ENCODE measurements at regions not wholly inside any gene's neighbourhood (a gene's known extent, or its start where the extent isn't known, plus 50 kb on each side); places are given as distances from the start of the nearest gene placed in this dataset.
"Not testable (repeated sequence)": the region's sequence is repeated elsewhere in the genome, so short reads cannot be mapped to it uniquely, and the experiment has no call there.

DNA sequence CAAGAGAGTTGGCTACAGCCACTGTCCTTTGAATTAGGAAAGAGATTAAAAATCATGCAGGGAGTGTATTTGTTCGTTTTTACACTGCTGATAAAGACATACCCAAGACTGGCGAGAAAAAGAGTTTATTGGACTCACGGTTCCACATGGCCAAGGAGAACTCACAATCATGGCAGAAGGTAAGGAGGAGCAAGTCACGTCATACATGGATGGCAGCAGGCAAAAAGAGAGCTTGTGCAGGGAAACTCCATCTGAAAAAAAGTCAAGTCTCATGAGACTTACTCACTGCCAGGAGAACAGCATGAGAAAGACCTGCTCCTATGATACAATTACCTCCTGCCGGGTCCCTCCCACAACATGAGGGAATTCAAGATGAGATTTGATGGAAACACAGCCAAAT is 1595.2 kb downstream of the KCNT2 start:
- no peak for DNase-seq

DNA sequence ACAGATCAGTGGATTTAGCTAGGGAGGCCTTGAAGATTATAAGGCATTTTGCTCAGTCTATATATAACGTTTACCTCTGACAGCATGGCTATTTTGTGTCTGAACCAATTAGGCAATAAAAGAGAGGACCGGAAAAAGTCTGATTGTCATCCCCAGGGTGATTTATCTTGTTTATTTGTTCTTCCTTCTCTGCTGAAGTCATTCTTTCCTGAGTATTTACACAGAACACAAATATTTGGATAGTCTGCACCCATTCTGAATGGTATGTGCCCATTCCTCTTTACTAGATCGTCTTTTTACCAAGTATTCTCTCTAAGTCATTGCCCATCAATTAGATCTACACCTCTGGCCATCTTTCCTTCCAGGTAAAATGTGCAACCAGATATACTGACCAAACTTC is 1602.9 kb downstream of the KCNT2 start:
- DNase-seq: no peak

DNA sequence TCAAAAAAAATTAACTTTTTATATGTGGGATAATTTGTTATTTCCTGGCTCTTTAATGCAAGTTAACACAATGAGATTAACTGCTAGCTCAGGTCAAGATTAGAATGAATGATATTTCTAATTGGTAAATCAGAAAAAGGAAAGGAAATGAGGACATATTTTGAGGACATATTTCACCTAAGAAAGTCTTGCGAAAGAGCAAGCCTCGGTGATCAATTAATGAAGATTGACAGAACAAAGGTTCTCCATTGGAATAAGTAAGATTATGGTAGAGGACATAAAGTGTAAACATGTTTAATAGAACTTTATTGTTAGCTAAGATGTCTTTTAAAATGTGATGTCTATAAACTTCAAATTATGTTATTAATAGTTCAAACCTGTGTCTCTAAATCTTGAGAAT is 1617.8 kb downstream of the KCNT2 start:
- DNase-seq: no peak

DNA sequence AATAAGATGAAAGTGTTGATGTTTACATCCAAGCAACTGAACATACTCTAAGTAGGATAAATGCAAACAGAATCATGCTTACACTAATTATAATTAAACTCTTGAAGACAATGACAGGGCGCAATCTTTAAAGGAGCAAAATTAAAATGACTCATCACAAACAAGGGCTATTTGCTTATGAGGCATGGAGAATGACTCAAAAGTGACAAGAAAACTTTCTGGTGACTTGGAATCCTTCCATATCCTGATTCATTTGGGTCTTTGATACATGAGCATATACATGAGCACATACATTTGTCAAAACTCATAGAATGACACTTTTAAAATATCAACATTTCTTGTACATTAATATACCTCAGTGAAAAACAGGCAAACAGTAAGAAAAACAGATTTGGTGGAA is 1632.3 kb downstream of the KCNT2 start:
- no peak for DNase-seq

DNA sequence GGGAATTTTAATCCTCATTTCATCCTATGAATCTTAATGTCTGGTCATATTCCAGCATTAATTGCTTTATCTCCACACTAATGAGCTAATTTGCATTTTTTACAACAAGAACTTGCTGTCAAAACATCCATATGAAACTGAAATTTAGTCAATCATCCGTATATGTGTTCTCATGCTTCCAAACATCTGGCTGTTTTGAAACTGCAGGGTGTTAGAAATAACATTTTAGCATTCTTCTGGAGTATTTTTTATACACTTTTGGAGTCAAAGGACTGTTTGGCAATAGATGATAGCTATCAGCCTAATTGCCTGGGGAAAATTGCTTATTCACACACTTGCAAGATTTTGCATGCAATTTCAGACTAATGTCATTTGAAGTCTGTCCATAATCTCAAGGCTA is 1639.3 kb downstream of the KCNT2 start:
- DNase-seq: no peak

DNA sequence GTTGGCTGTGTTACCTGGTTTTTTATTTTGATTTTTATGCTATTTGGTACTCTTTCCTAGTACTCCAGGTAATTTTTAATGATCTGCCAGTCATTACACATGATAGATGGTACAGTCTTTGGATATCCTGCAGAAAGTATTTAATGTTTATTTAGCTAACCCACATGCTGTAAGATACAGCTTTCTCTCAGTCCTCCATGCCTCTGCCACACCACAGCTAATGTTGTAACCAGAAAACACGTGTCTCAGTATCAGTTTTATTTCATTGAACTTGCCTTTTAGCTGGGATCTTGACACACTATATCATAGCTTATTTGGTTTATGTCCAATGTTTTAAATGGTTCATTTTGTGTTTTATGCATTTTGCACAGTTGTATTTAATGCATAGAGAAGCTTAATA is 1648.4 kb downstream of the KCNT2 start:
- no peak for DNase-seq

DNA sequence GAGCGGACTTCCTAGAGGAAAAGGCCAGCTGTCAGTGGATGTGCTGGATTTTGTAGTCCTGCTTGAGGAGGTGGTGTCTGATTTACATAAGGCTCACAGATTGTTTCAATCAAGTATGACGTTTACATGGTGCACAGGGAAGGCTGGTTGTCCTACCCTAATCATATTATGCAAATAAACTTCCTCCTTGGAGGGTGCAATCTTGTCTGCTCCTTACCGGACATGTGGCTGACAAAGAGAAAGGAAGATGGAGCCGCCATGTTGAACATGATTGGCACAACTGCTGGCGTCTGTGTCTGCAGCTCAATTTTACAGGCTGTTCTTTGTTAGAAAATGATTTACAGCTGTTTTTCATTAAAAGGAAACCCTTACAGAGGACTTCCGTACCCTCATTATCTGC is 1656.1 kb downstream of the KCNT2 start:
- no peak for DNase-seq

DNA sequence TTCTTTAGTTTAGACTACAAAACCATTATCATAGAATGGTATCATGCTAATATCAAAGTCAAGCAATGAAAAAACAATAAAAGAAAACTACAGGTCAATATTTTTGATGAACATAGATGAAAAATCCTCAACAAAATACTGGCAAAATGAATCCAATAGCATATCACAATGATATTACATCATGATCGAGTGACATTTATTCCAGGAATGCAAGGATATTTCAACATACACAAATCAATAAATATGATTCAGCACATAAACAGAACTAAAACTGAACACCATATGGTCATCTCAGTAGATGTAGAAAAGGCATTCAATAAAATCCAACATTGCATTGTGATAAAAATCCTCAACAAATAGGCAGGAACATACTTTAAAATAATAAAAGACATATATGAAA is 1657.7 kb downstream of the KCNT2 start:
- no peak for DNase-seq

DNA sequence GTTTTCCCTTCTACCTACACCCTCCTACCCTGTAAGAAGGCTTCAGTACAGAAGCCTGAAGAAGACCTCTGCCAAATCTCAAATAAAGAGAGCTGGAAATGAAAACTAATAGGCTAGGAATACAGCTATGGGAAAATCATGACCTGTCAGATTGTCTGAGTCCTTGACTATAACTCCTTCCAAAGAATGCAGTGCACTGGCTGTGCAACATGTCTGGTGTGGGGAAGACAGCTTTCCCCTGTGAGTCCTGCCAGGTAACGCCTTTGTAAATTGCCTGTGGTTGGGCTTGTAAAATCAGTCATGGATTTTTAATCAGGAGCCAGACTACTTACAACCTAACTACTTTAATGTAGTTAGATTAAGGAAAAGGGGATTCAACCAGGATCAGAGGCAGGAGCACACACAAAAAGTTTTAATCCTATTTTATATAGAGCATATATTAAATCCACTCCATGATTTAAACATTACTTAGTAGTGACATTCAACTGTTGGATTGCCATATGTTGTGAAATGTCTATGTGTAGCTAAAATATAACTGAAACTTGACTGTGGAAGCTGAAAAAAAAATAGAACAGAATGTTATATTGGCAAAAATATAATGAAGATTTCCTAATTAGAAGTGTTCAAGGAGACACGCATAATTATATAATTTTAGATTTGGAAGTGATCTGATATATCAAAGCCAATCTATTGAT is 1667.8 kb downstream of the KCNT2 start:
- DNase-seq: no peak

DNA sequence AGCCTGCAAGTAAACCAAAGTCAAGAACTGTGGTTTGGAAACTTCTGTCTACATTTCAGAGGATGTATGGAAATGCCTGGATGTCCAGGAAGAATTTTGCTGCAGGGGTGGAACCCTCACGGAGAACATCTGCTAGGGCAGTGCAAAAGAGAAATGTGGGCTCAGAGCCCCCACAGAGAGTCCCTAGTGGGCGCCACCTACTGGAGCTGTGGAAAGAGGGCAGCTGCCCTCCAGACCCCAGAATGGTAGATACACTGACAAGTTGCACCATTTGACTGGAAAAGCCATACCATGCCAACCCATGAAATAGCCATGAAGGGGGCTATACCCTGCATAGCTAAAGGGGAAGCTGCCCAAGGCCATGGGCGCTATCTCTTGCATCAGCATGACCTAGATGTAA is 1672.4 kb downstream of the KCNT2 start:
- no peak for DNase-seq

DNA sequence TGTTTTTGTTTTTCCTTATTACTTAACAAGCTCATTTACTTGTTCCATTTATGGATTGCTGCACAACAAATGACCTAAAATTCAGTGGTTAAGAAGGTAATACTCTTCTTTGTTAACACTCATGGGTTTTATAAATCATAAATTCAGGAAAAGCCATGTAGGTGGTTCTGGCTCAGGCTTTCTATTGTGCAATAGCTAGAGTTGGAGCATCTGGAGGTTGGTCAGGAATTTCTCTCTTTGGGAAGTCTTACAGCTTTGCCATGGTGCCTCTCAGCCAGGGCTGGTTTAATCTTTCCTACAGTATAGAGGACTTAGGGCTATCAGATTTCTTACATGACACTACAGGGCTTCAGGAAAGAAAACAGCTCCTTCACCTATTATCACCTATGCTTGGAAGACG is 1677.1 kb downstream of the KCNT2 start:
- DNase-seq: no peak

DNA sequence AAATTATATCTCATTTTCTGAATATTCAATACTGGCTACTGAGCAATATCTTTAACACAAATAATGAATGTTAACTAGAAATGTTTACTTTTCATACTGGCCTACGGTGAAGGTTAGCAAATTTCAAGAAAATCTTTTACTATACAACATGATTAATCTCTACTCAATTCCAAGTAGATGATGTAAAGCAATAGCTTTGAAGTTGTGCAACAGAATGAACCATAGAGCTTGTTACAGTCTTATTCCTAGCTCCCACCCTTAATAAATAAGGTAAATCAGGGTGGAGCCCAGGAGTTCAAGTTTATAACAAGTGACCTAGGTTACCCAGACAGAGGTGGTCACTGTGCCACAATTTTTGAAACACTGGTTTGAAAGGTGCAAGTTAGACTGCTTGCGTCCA is 1678.1 kb downstream of the KCNT2 start:
- DNase-seq: no peak

DNA sequence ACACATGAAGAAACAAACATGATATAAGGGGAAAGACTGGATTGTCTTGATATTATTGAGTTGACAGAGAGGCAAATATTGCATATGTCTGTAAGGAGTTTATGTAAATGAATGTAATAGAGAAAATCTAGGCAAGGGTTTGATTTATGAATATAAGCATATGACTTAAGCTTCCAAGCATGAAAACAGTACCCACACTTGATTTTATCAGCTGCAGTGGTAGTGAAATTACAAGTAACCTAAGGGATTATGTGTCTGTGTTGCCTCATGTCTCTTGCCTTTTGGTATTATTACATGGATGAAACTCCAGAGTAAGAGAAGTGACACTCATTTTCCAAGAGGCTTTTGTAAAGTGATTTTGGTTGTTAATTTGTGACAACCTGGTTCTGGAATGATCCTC is 1678.9 kb downstream of the KCNT2 start:
- DNase-seq: no peak

DNA sequence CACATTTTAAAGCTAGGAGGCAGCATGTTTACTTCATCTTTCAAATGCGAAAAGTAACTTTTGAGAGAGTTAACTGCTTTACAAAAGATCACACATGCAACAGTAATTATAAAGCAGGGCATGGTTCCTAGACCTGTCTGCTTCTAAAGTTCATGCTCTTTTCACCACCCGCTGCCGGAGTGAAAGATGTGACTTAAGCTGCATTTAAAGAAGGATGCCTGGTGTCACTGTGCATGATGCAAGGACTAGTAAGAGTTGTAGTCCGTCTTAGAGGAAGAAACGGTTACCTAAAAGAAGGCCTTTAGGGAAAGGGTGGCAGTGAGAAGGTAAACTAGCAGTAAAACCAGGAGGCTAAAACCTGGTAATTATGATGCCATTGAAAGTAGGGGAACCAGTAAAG is 1689.1 kb downstream of the KCNT2 start:
- no peak for DNase-seq

DNA sequence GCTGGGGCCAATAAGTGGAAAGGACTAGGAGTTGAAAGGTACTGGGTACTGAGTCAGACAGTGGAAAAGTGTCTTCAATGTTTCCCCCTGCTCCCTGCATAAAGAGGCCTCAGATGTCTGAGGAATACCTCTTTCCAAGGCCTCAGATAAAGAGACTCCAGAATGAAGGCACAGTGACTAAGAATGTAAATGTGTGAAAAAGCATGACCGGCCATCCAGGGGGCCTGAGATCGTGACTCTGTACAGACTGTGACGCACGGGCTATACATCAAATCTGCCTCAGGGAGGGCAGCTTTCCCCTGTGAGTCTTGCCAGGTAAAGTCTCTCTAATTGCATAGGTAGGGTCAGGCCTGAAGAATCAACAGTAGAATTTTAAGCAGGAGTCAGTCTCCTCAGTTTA is 1690.5 kb downstream of the KCNT2 start:
- no peak for DNase-seq

DNA sequence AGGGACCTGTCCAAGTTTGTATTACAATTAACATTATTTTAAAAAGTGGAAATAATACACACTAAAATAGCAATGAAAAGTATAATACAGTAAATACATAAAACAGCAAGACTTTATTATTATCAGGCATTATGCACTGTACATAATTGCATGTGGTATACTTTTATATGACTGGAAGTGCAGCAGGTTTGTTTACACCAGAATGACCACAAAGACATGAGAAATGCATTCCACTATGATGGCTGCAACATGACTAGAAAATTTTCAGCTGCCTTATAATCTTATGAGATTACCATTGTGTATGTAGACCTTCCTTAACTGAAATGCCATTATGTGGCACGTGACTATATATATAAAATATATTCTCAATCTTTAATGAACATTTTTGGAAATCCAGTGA is 1699.6 kb downstream of the KCNT2 start:
- DNase-seq: no peak

DNA sequence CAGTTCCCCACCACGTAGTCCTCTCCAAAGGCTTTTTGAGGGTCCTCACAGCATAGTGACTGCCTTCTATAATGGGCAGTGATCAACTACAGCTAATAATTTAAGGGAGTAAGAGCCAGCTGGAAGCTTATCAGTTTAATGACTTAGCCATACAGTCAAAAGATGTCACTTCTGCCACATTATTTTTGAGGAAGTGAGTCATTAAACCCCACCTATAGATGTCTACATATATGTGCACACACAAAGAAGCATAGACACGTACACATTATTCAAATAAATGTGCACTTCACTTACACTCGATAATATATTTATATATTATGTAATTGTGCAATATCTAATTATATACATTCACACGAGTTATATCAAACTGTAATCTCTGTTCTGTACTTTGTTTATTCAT is 1704.7 kb downstream of the KCNT2 start:
- DNase-seq: no peak

DNA sequence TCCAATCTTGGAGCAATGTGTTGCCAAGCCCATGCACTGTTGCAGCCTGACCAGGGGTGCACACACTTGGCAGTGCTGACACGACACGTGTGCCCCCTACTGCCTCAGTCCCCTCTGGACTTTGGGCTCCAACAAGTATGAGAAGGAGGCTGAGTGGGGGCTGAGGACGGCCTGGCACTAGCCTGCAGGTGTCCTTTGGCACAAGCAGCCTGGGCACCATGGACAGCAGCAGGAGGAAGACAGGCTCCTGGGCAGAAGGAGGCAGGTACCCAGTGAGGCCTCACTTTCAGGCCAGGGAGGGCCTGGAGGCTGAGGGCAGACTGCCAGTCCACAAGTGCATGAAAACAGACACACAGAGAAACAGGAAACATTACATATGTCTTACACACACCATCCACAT is 1702.9 kb upstream of the B3GALT2 start:
- no peak for DNase-seq

DNA sequence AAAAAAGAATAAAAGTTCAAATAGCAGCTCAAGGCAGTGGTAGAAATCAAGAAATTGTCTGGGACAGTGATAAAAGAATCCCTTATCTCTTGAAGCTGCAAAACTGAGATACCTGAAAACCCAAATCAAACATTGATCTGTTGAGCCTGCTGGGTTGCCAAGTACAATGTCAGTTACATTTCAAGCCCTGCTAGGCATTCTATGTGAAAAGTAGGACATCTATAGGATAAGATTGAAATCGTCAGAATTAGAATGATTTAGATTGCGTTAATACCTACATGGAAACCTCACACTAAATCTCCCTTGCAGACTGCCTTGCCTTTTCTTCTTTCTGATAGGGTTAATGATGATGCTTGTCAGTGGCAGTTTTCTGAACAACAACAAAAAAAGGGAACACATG is 1684.4 kb upstream of the B3GALT2 start:
- DNase-seq: no peak

DNA sequence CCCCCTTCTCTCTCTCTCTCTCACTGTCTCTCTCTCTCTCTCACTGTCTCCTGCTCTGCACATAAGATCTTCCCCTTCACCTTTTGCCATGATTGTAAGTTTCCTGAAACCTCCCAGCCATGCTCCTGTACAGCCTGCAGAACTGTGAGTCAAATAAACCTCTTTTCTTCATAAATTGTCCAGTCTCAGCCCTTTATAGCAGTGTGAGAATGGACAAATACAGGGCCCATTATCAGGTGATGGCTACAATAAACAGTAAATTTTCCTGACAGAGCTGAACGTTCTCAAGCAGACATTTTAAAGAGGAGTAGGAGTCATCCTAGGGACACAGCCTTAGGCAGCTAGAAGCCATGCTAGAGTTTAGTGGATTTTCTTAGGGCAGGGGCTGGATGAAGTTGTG is 1679.7 kb upstream of the B3GALT2 start:
- no peak for DNase-seq

DNA sequence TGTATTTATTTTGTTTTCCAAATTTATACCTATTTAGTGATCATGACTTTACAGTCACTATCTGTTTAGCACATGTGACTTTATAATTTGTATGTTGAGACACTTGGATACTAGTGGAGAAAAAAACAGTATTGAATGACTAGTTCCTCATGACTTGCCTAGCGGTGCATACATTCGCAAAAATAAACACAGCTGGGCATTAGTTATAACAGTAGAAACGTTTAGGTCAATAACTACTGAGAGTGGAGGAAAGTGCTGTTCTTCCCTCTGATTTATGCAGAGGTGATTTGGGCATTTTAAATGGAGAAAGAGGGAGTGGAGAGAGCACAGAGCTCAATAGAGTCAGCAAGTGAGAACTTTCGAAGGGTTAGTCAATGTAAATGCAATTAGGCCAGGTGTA is 1679.0 kb upstream of the B3GALT2 start:
- no peak for DNase-seq

DNA sequence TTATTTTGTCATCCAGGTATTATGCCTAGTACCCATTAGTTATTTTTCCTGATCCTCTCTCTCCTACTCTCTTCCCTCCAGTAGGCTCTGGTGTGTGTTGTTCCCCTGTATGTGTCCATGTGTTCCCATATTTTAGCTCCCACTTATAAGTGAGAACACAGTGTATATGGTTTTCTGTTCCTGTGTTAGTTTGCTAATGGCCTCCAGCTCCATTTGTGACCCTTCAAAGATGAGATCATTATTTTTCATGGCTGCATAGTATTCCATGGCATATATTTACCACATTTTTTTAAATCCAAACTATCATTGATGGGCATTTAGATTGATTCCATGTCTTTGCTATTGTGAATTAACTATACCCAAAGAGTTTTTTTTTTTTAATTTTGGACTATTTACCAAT is 1675.7 kb upstream of the B3GALT2 start:
- no peak for DNase-seq

DNA sequence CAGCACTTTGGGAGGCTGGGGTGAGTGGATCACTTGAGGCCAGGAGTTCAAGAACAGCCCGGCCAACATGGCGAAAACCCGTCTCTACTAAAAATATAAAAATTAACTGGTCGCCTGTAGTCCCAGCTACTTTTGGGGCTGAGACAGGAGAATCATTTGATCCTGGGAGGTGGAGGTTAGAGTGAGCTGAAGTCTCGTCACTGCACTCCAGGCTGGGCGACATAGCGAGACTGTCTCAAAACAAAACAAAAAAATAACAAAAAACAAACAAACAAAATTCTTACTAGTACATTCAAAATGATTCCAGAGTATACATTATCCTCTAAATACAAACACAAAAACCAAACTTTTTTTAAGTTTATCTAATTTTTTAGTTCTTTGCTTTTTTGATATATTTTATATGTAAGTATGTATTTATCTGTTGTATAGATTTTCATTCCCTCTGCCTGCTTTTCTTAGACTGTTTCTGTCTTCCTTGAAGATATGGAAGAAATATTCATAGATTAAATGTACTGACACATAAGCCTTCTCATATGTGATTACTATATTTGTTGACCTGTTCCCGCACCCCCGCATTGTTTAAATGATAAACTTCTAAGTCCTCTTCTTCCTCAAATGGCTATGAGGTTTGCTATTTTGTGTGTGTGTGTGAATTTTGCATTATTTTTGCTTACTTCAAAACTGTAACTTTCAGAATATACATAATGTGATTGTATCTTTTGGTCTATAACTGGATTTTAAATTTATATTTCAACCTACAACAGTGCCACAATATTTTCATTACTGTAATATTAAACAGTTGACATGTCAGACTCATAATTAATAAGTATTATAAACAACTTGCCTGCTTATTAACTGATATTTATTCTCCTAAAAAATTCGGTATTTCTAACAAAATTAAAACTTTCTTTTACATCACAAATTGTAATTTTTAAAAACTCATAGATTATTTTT is 1674.1 kb upstream of the B3GALT2 start:
- no peak for DNase-seq

DNA sequence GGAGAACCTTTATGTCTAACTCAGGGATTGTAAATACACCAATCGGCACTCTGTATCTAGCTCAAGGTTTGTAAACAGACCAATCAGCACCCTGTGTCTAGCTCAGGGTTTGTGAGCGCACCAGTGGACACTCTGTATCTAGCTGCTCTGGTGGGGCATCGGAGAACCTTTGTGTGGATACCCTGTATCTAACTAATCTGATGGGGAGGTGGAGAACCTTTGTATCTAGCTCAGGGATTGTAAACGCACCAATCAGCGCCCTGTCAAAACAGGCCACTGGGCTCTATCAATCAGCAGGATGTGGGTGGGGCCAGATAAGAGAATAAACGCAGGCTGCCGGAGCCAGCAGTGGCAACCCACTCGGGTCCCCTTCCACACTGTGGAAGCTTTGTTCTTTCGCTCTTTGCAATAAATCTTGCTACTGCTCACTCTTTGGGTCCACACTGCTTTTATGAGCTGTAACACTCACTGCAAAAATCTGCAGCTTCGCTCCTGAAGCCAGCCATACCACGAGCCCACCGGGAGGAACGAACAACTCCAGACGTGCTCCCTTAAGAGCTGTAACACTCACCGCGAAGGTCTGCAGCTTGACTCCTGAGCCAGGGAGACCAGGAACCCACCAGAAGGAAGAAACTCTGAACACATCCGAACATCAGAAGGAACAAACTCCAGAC is 1673.2 kb upstream of the B3GALT2 start:
- not testable (repeated sequence) for DNase-seq

All from activated effector memory CD4-positive, alpha-beta T cell treated with Interleukin-2 at 50 U/mL for 16 hours (primary cell).